Testis (tissue), 2 donors: ENCODE measurements at regions not wholly inside any gene's neighbourhood (a gene's known extent, or its start where the extent isn't known, plus 50 kb on each side); places are given as distances from the start of the nearest gene placed in this dataset.

Experiments used
- POLR2A ChIP-seq: fragments of 450-650 bp; IDR thresholded peaks from one replicate; pipeline ENCODE4 v1.6.1; 2017; ENCODE audit warnings: antibody characterized with exemption, mild to moderate bottlenecking, moderate library complexity
- TF ChIP-seq, protein P1 (sequence below), 3 experiments: fragments of 450-650 bp in 2 of 3; fragments of 200-600 bp in 1 of 3; sonication (generic) in 1 of 3; IDR thresholded peaks; one replicate each; pipeline ENCODE4 v1.5.1; 2016 to 2019; ENCODE audit warnings: antibody characterized with exemption in 3 of 3, mild to moderate bottlenecking in 2 of 3, moderate library complexity in 1 of 3

DNA sequence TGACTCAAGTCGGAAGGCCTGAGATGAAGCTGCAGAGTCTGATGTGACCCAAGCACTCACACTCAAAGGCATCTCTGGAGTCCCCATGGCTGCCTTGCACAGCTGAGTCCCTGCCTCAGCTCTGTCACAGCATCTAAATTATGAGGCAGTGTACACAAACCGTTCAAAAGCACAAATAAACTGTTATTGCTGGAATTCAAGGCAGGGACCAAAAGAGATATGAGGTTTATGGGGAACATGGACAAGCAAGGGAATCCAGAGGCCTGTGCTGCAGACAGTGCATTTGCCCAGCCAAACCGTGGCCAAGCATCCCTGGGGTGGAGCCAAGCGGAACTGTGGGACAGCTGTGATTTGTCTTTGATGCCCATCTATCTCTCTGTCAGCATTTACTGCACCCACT is 91.3 kb downstream of the RPS29 start:
- TF ChIP-seq, protein P1, sequence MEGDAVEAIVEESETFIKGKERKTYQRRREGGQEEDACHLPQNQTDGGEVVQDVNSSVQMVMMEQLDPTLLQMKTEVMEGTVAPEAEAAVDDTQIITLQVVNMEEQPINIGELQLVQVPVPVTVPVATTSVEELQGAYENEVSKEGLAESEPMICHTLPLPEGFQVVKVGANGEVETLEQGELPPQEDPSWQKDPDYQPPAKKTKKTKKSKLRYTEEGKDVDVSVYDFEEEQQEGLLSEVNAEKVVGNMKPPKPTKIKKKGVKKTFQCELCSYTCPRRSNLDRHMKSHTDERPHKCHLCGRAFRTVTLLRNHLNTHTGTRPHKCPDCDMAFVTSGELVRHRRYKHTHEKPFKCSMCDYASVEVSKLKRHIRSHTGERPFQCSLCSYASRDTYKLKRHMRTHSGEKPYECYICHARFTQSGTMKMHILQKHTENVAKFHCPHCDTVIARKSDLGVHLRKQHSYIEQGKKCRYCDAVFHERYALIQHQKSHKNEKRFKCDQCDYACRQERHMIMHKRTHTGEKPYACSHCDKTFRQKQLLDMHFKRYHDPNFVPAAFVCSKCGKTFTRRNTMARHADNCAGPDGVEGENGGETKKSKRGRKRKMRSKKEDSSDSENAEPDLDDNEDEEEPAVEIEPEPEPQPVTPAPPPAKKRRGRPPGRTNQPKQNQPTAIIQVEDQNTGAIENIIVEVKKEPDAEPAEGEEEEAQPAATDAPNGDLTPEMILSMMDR (IDR thresholded peaks at IDR 0.05) = no peak
- TF ChIP-seq POLR2A = no peak
